NT2/D1 (cell line): ENCODE measurements at regions not wholly inside any gene's neighbourhood (a gene's known extent, or its start where the extent isn't known, plus 50 kb on each side); places are given as distances from the start of the nearest gene placed in this dataset.

Source experiments
- DNase-seq: peaks from one replicate; pipeline ENCODE4 v3.0.0-alpha.2; 2011; ENCODE audit warnings: low read depth, low spot score
- H3K27me3 ChIP-seq: 2 replicates; pipeline ENCODE4 v1.6.0; 2011; ENCODE audit warnings: mild to moderate bottlenecking; ENCODE audit not compliant: insufficient read length, insufficient read depth
- H3K36me3 ChIP-seq: 2 replicates; pipeline ENCODE4 v1.6.1; 2011; ENCODE audit warnings: mild to moderate bottlenecking, low read length, mixed read lengths; ENCODE audit not compliant: insufficient read depth, insufficient read length
- H3K4me1 ChIP-seq: 2 replicates; pipeline ENCODE4 v1.5.1; 2011; ENCODE audit not compliant: insufficient read depth, insufficient read length
- H3K4me3 ChIP-seq: 2 replicates; pipeline ENCODE4 v1.5.1; 2011; ENCODE audit warnings: low read depth; ENCODE audit not compliant: insufficient read length
- H3K9ac ChIP-seq: 2 replicates; pipeline ENCODE4 v1.6.0; 2011; ENCODE audit warnings: low read depth; ENCODE audit not compliant: insufficient read length
- H3K9me3 ChIP-seq: 2 replicates; pipeline ENCODE4 v1.5.1; 2011; ENCODE audit warnings: mild to moderate bottlenecking, low read length; ENCODE audit not compliant: insufficient read depth
- SUZ12 ChIP-seq: IDR thresholded peaks from 2 replicates; pipeline ENCODE4 v1.6.1; 2011; ENCODE audit not compliant: insufficient read length, insufficient read depth; ENCODE audit errors: extremely low read depth
- YY1 ChIP-seq: IDR thresholded peaks from 2 replicates; pipeline ENCODE4 v1.6.1; 2011; ENCODE audit not compliant: insufficient read length, insufficient read depth
- ZNF274 ChIP-seq: IDR thresholded peaks from 2 replicates; pipeline ENCODE4 v1.6.1; 2011; ENCODE audit warnings: mild to moderate bottlenecking, low read depth, low read length

DNA sequence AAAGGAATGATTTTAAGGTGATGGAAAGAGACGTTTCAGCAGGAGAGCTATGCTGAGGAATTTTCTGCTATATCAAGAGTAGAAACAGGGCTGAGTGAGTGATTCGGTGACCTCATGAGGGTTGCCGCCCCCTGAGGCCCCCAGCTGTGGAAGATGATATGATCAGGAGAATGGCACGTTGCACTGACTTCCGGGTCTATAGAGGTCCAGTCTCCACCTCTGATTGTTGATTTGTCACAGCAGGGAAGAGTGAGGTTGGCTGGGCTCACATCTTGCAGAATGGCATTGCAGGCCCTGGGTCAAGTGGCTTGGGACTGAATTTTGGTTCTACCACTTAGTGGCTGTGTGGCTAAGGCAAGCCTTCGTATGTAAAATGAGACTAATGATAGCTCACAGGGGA, 205.1 kb downstream of the SNX19 start:
- Histone ChIP-seq H3K9me3 (no peaks in the 10 kb centered on the region), H3K9ac (no peak overlapping the region), H3K4me3 (no peak overlapping the region), H3K36me3 (no peaks in the 10 kb centered on the region), H3K4me1 (no peaks in the 10 kb centered on the region), H3K27me3 (no peaks in the 10 kb centered on the region)
- no peak for DNase-seq
- TF ChIP-seq ZNF274 (no peak), SUZ12 (no peak), YY1 (no peak)

DNA sequence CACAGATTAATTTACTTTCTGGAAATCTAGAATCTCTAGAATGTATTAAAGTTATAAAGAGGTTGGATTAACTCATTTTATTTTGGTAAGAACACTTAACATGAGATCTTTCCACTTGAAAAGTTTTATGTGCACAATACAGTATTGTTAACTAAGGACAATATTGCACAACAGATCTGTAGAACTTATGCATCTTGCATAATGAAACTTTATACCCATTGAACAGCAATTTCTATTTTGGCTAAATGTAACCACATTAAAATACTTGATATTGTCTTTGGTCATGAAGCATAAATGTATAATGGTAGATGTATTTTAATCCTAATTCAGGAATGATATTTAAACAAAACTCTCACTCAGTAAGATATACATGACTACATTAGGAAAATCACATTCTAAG, 203.8 kb downstream of the SNX19 start:
- DNase-seq: no peak
- Histone ChIP-seq H3K27me3 (no peaks in the 10 kb centered on the region), H3K4me3 (no peak overlapping the region), H3K9me3 (no peaks in the 10 kb centered on the region), H3K36me3 (no peaks in the 10 kb centered on the region), H3K9ac (no peak overlapping the region), H3K4me1 (no peaks in the 10 kb centered on the region)
- no peak for TF ChIP-seq YY1
- no peak for TF ChIP-seq SUZ12
- no peak for TF ChIP-seq ZNF274

DNA sequence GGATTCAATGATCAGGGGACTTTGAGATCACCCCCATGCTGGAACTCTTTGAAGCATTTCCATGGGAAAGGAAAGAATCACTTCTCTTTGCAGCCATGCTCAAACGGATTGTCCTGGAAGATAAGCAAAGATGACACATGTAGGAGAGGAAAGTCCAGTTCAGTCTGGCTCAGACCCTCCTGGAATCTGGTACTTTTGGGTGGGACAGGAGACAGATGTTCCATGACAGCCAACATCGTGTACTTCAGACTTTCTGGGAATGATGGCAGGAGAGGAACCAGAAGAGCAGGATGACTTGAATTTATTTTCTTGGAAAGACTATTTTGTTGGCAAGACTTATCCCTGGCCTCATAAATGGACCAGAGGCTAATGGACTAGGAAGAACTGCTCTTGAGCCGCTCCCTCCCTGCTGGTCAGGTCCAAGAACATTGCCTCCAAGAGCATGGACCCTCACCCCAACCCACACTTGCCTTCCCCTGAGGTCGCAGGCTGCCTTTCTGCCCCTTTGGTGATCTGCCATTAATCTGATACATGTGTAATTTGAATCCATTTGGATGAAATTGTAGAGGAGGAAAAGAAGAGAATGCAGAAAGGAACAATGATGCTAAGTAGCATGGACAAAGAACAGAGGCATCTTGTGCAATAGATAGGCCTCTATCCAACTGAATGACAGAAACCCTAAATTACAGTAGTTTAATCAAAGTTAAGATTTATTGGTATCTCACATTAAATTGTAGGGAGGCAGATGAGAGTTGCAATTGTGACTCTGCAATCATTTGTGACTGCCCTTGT, 201.0 kb downstream of the SNX19 start:
- Histone ChIP-seq H3K27me3 (no peaks in the 10 kb centered on the region), H3K4me1 (peaks cover 5% of the 10 kb centered on the region), H3K4me3 (no peak overlapping the region), H3K9ac (no peak overlapping the region), H3K36me3 (no peaks in the 10 kb centered on the region), H3K9me3 (no peaks in the 10 kb centered on the region)
- no peak for DNase-seq
- no peak for TF ChIP-seq SUZ12
- TF ChIP-seq YY1: no peak
- no peak for TF ChIP-seq ZNF274

DNA sequence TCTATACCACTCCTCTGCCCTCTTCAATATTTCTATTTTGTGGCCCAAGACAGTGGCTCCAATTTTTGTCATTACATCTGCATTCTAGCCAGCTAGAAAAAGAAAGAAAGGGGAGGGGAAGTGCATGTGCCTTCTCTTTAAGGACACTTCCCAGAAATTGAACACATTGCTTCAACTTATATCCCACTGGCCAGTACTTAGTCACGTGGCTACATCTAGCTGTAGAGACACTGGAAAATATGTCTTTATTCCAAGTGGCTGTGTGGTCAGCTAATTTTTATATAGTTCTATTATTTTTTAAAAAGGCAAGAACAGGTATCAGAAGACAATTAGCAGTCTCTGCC, 200.4 kb downstream of the SNX19 start:
- no peaks in the 10 kb centered on the region for H3K9me3 ChIP-seq

DNA sequence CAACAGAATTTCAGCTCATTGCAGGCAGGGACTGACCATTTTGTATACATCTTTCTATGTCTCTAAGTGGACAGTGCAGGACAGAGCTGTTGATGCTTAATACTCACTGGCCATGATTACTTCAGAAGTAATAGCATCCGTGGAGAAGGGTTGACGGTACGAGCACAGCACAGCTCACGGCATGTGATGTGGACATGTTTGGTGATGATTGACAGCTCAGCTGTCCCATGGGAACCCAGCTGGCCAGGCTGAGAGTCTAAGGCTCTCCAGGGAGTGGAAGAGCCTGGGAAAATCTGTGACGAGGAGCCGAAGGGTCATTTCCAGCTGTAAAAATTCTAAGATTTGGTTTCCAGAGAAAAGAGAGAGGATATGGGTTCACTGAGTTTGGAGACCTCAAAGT, 198.2 kb downstream of the SNX19 start:
- Histone ChIP-seq H3K4me3 (no peak overlapping the region), H3K4me1 (peaks cover 5% of the 10 kb centered on the region), H3K27me3 (no peaks in the 10 kb centered on the region), H3K9ac (no peak overlapping the region), H3K9me3 (no peaks in the 10 kb centered on the region), H3K36me3 (no peaks in the 10 kb centered on the region)
- TF ChIP-seq ZNF274 (no peak), YY1 (no peak)
- DNase-seq: no peak

More for the DNA sequence above, 200.4 kb downstream of the SNX19 start:
- TF ChIP-seq ZNF274 (no peak), SUZ12 (no peak), YY1 (no peak)
- H3K9ac ChIP-seq: no peak overlapping the region
- no peaks in the 10 kb centered on the region for H3K36me3 ChIP-seq
- no peak overlapping the region for H3K4me3 ChIP-seq
- H3K4me1 ChIP-seq: peaks cover 5% of the 10 kb centered on the region
- no peaks in the 10 kb centered on the region for H3K27me3 ChIP-seq
- DNase-seq: no peak

DNA sequence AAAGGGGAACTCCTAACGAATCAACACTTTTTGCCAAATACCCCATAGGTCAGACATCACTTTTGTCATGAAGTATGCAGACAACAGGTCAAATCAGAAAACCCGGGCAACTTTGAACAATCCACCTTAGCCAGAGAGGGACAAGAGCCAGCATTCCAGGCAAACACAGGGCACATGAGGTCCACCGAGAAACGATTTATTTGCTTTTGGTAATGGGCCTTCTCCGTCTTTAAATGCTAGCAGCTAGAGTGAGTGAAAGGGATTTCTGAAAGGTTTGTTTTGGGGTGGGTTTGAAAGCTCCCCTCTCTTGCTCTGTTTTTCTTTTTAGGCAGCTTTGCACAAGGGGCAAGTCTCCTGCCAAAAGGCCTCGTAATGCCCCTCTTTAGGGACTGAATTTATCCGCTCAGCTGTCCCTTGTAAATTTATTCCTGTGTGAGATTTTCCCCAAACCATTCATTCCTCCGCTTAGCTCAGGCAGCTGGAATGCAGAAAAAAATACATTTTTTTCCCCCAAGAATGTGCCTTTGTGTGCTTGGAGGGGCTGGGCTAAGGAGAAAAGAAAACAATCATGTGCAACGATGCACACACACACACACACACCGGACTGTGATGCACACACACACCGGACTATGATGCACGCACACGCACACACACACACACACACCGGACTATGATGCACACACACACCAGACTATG, 196.9 kb downstream of the SNX19 start:
- Histone ChIP-seq H3K9ac (no peak overlapping the region), H3K36me3 (no peaks in the 10 kb centered on the region), H3K4me3 (no peak overlapping the region), H3K9me3 (no peaks in the 10 kb centered on the region), H3K27me3 (no peaks in the 10 kb centered on the region), H3K4me1 (peaks cover 5% of the 10 kb centered on the region)
- TF ChIP-seq SUZ12: no peak
- no peak for TF ChIP-seq ZNF274
- no peak for DNase-seq

DNA sequence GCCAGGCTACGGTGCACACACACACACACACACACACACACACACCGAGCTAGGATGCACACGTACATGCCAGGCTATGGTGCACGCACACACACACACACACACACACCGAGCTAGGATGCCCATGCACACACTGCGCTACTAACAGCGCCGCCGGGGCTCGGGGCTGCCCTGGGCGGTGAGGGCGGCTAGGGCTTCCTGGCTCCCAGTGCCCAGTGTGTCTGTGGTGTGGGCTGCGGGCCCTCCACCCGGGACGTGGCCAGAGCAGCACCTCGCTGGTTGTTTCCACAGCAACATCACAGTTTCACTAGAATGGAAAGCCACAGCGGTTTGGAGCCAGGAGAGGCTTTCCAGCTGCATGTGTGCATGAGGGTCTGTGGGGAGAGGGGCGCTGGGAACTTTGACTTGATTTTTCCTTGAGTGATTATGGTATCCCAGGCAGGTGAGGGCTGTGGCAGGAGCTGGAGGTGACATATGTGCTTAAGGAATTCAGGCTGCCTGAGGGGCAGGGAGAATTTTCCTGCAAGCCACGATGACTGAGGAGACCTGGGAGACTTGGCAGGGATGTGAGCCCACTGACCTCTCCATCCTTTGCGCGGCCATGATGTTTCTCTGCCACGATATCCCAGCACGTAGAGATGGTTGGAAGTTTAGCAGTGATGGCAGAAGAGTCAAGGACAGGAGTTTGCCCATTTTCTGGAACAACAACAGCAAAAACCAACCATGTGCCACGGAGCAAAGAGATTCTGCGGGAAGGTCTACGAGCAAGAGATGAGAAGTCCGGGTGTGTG, 195.9 kb downstream of the SNX19 start:
- DNase-seq: no peak
- Histone ChIP-seq H3K4me3 (no peak overlapping the region), H3K36me3 (no peaks in the 10 kb centered on the region), H3K9ac (no peak overlapping the region), H3K9me3 (no peaks in the 10 kb centered on the region), H3K4me1 (peaks cover 5% of the 10 kb centered on the region), H3K27me3 (no peaks in the 10 kb centered on the region)
- no peak for TF ChIP-seq ZNF274
- TF ChIP-seq SUZ12: no peak
- TF ChIP-seq YY1: no peak
